ENCODE measurements at regions not wholly inside any gene's neighbourhood (a gene's known extent, or its start where the extent isn't known, plus 50 kb on each side); places are given as distances from the start of the nearest gene placed in this dataset.

DNA sequence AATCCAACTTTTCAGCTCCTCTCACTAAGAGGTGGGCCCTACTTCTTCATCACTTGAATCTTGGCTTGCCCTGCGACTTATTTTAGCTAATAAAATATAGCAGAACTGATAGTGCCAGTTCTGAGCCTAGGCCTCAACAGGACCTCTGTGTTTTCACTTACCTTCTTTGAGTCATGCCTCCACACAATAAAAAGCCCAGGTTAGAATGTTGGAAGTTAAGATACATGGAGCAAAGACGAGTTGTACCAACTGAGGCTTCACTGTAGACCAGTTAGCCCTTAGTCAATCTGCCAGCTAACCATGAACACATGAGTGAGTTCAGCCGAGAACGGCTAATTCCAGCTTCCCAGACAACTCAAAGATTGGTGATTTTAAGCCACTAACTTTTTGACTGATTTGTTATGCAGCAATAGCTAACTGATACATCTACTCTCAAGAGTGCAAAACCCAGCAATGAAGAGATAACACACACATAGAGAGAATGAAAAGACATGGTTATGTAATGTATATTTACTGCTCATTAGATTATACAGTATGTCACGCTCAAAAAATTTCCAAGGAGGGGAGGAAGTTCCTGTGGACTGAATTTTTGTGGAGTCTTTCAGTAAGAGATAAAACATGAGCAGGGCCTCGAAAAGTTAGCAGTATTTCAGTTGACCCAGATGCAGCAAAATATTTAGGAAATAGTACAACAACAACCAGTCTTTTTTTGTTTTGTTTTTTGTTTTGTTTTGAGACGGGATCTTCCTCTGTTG, 181.1 kb downstream of the MYCN start:
- TF ChIP-seq, protein P1, sequence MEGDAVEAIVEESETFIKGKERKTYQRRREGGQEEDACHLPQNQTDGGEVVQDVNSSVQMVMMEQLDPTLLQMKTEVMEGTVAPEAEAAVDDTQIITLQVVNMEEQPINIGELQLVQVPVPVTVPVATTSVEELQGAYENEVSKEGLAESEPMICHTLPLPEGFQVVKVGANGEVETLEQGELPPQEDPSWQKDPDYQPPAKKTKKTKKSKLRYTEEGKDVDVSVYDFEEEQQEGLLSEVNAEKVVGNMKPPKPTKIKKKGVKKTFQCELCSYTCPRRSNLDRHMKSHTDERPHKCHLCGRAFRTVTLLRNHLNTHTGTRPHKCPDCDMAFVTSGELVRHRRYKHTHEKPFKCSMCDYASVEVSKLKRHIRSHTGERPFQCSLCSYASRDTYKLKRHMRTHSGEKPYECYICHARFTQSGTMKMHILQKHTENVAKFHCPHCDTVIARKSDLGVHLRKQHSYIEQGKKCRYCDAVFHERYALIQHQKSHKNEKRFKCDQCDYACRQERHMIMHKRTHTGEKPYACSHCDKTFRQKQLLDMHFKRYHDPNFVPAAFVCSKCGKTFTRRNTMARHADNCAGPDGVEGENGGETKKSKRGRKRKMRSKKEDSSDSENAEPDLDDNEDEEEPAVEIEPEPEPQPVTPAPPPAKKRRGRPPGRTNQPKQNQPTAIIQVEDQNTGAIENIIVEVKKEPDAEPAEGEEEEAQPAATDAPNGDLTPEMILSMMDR (IDR thresholded peaks at IDR 0.05): no peak
- TF ChIP-seq POLR2A (IDR thresholded peaks at IDR 0.05) (no peak), EP300 (IDR thresholded peaks at IDR 0.05) (no peak), POLR2AphosphoS5 (IDR thresholded peaks at IDR 0.05) (no peak)
